ENCODE measurements at regions not wholly inside any gene's neighbourhood (a gene's known extent, or its start where the extent isn't known, plus 50 kb on each side); places are given as distances from the start of the nearest gene placed in this dataset.
"Not testable (repeated sequence)": the region's sequence is repeated elsewhere in the genome, so short reads cannot be mapped to it uniquely, and the experiment has no call there.

GRCh38 chr18:66440433-66440832 lies 163.5 kb downstream of the CDH19 start:
- H3K4me3 ChIP-seq: no peak overlapping the region
- no peaks in the 10 kb centered on the region; the same call in 1 of the 2 replicates for H3K9me3 ChIP-seq (replicated peaks)
- no peaks in the 10 kb centered on the region for H3K36me3 ChIP-seq
- no peak for DNase-seq (ENCODE audit: low read depth in 1 of 2, low spot score in 2 of 2)
- no peak overlapping the region for H3K27ac ChIP-seq
- no peaks in the 10 kb centered on the region for H3K4me1 ChIP-seq (replicated peaks)
- H3K27me3 ChIP-seq (replicated peaks): no peaks in the 10 kb centered on the region

DNA sequence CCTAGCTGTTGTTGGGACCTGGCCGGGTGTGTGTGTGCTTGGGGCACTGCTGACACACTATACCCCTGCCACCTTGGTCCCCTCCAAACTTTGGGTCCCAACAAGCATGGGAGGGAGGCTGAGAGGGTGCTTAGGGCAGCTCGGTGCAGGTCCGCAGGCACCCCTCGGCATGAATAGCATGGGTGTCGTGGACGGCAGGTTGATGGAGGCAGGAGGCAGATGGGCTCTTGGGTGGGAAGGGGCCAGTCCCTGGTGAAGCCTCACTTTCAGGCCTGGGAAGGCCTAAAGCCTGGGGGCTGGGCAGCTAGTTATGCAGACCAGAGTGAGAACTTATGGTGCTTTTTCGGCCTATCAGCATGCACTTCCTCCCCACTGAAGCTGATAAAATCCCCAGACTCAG lies 164.2 kb downstream of the CDH19 start:
- no peaks in the 10 kb centered on the region; the same call in 1 of the 2 replicates for H3K9me3 ChIP-seq (replicated peaks)
- no peaks in the 10 kb centered on the region for H3K36me3 ChIP-seq
- H3K4me1 ChIP-seq (replicated peaks): no peaks in the 10 kb centered on the region
- H3K27ac ChIP-seq: no peak overlapping the region
- H3K27me3 ChIP-seq (replicated peaks): no peaks in the 10 kb centered on the region
- no peak overlapping the region for H3K4me3 ChIP-seq
- DNase-seq (ENCODE audit: low read depth in 1 of 2, low spot score in 2 of 2): no peak

GRCh38 chr18:66438711-66439536 lies 165.0 kb downstream of the CDH19 start:
- no peaks in the 10 kb centered on the region for H3K4me1 ChIP-seq (replicated peaks)
- no peak overlapping the region for H3K4me3 ChIP-seq
- H3K36me3 ChIP-seq: no peaks in the 10 kb centered on the region
- H3K27ac ChIP-seq: no peak overlapping the region
- no peak for DNase-seq (ENCODE audit: low read depth in 1 of 2, low spot score in 2 of 2)
- no peaks in the 10 kb centered on the region for H3K27me3 ChIP-seq (replicated peaks)
- H3K9me3 ChIP-seq (replicated peaks): no peaks in the 10 kb centered on the region

GRCh38 chr18:66432636-66433035 lies 171.3 kb downstream of the CDH19 start:
- no peaks in the 10 kb centered on the region; the same call in 1 of the 2 replicates for H3K9me3 ChIP-seq (replicated peaks)
- H3K4me1 ChIP-seq (replicated peaks): no peaks in the 10 kb centered on the region
- H3K27ac ChIP-seq: no peak overlapping the region
- no peaks in the 10 kb centered on the region for H3K36me3 ChIP-seq
- DNase-seq (ENCODE audit: low read depth in 1 of 2, low spot score in 2 of 2): no peak
- H3K27me3 ChIP-seq (replicated peaks): no peaks in the 10 kb centered on the region
- no peak overlapping the region for H3K4me3 ChIP-seq

DNA sequence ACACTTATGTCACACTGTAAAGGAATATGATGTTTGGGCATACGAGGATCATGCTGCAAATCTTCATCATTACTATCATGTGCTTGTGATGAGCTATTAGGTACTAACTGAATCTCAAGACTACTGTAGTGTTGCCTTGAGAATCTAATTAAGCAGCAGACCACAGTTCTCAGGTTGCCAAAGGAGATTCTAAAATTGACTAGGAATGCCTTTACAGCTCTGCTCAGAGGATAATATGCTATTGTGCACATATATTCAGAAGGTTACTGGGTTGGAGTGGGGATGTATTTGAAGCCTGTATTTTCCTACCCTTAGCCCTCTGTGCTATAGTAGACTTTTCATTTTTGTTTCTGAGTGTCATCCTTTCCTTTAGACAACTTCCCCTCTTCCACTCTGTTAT lies 175.1 kb downstream of the CDH19 start:
- Histone ChIP-seq H3K36me3 (no peaks in the 10 kb centered on the region), H3K4me3 (no peak overlapping the region), H3K9me3 (replicated peaks) (peaks cover 2% of the 10 kb centered on the region; the same call in 1 of the 2 replicates), H3K27me3 (replicated peaks) (no peaks in the 10 kb centered on the region), H3K4me1 (replicated peaks) (no peaks in the 10 kb centered on the region), H3K27ac (no peak overlapping the region)
- no peak for DNase-seq (ENCODE audit: low read depth in 1 of 2, low spot score in 2 of 2)

DNA sequence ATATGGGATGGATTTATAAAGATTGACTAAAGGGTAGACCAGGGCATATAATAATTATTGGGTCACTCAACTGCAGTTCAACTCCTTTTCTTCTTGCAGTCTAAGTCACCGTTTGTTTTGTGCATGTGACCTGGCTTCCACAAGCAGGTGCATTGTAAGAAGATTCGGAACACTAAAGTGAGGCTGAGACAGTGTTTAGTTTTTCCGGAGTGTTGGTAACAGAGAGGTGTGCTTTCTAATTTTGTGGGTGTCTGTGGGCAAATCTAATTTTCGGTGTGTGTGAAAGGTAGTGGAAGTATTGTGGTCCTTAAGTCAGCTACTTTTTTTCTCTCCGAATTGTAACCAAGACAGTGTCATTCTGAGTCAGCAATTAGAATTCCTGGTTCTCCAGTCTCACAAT lies 184.5 kb downstream of the CDH19 start:
- Histone ChIP-seq H3K27me3 (replicated peaks) (no peaks in the 10 kb centered on the region), H3K4me3 (no peak overlapping the region), H3K4me1 (replicated peaks) (no peaks in the 10 kb centered on the region), H3K27ac (no peak overlapping the region), H3K36me3 (no peaks in the 10 kb centered on the region), H3K9me3 (replicated peaks) (no peaks in the 10 kb centered on the region)
- no peak for DNase-seq (ENCODE audit: low read depth in 1 of 2, low spot score in 2 of 2)

DNA sequence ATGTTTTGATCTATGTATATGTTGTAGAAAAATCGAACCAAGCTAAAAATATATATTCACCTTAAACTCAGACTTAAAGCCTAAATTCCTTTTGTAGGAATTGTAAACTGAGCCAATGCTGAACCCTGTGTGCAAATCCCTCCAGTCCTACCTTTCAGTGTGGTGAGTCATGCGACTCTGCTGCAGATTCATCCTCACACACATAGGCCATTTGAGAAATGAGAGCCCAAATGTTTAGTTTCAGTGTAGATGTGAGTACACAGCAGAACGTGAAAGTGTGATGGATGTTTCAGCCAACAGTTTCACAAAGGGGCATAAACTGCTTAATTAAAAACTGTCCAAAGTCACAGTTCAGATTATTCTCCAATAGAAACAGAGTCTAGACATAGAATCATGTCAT lies 193.2 kb downstream of the CDH19 start:
- no peak for DNase-seq (ENCODE audit: low read depth in 1 of 2, low spot score in 2 of 2)
- H3K9me3 ChIP-seq (replicated peaks): no peaks in the 10 kb centered on the region; the same call in none of the 2 replicates
- no peak overlapping the region for H3K4me3 ChIP-seq
- H3K27ac ChIP-seq: no peak overlapping the region
- H3K4me1 ChIP-seq (replicated peaks): no peaks in the 10 kb centered on the region
- no peaks in the 10 kb centered on the region for H3K27me3 ChIP-seq (replicated peaks)
- H3K36me3 ChIP-seq: no peaks in the 10 kb centered on the region

DNA sequence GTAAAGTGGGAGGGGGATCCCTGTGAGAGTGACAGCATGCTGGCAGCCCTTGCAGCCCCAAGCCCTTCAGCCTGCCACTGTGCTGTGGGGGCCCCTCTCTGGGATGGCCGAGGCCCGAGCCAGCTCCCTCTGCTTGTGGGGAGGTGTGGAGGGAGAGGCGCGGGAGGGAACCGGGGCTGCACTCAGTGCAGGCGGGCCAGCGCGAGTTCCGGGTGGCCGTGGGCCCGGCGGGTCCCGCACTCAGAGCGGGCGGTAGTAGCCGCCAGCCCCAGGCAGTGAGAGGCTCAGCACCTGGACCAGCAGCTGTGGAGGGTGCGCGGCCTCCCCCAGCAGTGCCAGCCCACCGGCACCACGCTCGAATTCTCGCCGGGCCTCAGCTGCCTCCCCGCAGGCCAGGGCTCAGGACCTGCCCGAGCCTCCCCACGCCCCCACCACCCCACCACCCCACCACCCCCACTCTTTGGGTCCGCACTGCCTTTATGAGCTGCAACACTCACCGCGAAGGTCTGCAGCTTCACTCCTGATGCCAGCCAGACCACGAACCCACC lies 208.1 kb downstream of the CDH19 start:
- Histone ChIP-seq H3K4me1 (replicated peaks) (no peaks in the 10 kb centered on the region), H3K9me3 (replicated peaks) (0 out of 2 replicates have a peak, but pooled peaks cover 3% of the 10 kb centered on the region), H3K27ac (no peak overlapping the region), H3K4me3 (no peak overlapping the region), H3K36me3 (no peaks in the 10 kb centered on the region), H3K27me3 (replicated peaks) (no peaks in the 10 kb centered on the region)
- DNase-seq (ENCODE audit: low read depth in 1 of 2, low spot score in 2 of 2): no peak

DNA sequence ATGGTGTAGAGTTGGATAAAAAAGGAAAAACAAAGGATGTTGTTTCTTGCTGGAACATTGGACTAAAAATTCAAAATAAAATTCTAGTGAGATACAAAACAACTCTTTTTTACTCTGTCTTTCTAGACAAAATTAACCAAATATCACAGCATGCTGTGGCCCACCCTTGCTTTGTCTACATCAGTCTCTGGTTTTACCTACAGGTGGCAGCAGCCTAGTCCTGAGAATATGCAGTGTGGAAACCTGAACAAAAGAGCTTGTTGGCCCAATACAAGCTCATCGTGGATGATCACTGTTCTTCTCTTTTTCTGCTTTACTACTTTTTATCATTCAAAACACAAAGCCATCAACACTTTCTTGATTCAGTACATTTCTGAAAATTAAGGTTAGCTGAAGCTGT lies 210.4 kb downstream of the CDH19 start:
- H3K9me3 ChIP-seq (replicated peaks): peaks cover 6% of the 10 kb centered on the region; the same call in 1 of the 2 replicates
- H3K27me3 ChIP-seq (replicated peaks): no peaks in the 10 kb centered on the region
- H3K4me3 ChIP-seq: no peak overlapping the region
- no peak for DNase-seq (ENCODE audit: low read depth in 1 of 2, low spot score in 2 of 2)
- H3K36me3 ChIP-seq: no peaks in the 10 kb centered on the region
- no peak overlapping the region for H3K27ac ChIP-seq
- H3K4me1 ChIP-seq (replicated peaks): no peaks in the 10 kb centered on the region

DNA sequence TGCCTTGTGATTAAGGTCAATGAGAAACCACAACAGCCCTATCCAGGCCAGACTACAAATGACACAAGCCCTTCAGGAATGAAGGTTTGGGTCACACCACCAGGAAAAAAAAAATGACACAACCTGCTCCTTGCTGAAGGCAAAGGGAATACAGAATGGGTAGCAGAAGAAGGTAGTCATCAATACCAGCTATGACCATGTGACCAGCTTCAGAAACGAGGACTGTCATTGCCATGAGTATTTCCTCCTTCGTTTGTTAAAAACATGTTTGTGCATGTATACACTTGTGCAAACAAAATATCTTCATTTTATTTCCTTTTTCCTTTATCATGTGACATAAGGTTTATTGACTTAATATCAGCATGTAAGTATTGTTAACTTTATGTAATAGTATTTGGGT lies 226.6 kb downstream of the CDH19 start:
- Histone ChIP-seq H3K4me1 (replicated peaks) (no peaks in the 10 kb centered on the region), H3K9me3 (replicated peaks) (no peaks in the 10 kb centered on the region), H3K36me3 (no peaks in the 10 kb centered on the region), H3K27me3 (replicated peaks) (no peaks in the 10 kb centered on the region), H3K27ac (no peak overlapping the region), H3K4me3 (no peak overlapping the region)
- DNase-seq (ENCODE audit: low read depth in 1 of 2, low spot score in 2 of 2): no peak

- not testable (repeated sequence) for H3K4me1 ChIP-seq (replicated peaks); H3K27ac ChIP-seq; H3K27me3 ChIP-seq (replicated peaks); H3K4me3 ChIP-seq; H3K9me3 ChIP-seq (replicated peaks); H3K36me3 ChIP-seq; DNase-seq (ENCODE audit: low read depth in 1 of 2, low spot score in 2 of 2)
Observed at GRCh38 chr18:66375391-66375790, 228.5 kb downstream of the CDH19 start.

DNA sequence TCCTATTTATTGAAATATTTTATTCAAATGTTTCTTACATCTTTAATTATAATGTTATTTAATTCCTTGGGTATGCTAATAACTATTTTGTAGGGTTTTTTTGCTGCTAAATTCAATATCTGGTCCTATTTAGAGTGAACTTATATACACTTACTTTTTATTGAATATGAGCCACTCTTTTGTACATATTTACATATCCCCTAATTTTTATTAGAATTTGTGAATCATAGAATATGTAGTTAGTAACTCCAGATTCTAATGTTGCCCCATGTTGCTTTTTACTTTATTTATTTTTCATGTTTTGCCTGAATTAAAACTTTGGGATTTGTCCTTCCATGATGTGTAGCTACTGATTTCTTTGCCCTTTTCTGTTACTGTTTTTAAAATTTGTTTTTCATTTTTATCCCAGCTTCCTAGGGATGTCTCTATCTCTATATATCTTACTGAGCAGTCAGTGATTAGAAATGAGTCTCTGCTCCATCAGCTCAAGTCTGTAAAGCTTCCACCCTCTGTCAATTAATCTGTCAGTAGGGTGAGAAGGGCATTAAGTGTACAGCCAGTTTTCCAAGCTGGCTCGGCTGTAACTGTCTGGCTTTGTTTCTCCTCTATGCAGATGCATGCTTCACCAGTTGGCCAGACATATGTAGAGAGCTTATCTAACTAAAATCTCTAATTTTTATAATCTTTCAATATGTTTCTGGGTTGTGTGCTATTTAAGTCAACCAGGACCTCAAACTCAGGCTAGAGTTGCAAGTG lies 256.9 kb downstream of the CDH19 start:
- H3K36me3 ChIP-seq: no peaks in the 10 kb centered on the region
- DNase-seq (ENCODE audit: low read depth in 1 of 2, low spot score in 2 of 2): no peak
- H3K4me3 ChIP-seq: no peak overlapping the region
- H3K27me3 ChIP-seq (replicated peaks): no peaks in the 10 kb centered on the region
- peaks cover 3% of the 10 kb centered on the region; the same call in 1 of the 2 replicates for H3K9me3 ChIP-seq (replicated peaks)
- no peaks in the 10 kb centered on the region for H3K4me1 ChIP-seq (replicated peaks)
- no peak overlapping the region for H3K27ac ChIP-seq

DNA sequence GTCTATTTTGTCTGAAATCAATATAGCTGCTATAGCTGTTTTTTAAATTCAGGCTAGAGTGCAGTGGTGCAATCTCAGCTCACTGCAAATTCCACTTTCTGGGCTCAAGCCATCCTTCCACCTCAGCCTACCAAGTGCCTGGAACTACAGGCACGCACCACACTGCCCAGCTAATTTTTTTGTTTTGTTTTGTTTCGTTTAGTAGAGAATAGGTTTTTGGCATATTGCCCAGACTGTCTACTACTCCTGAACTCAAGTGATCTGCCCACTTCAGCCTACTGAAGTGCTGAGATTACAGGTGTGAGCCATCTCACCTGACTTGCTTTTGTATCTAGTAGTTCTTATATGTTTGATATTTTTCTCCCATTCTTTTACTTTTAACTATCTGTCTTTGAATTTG lies 259.7 kb downstream of the CDH19 start:
- Histone ChIP-seq H3K36me3 (no peaks in the 10 kb centered on the region), H3K4me3 (no peak overlapping the region), H3K27ac (no peak overlapping the region), H3K27me3 (replicated peaks) (no peaks in the 10 kb centered on the region), H3K9me3 (replicated peaks) (no peaks in the 10 kb centered on the region; the same call in 1 of the 2 replicates), H3K4me1 (replicated peaks) (no peaks in the 10 kb centered on the region)
- no peak for DNase-seq (ENCODE audit: low read depth in 1 of 2, low spot score in 2 of 2)

GRCh38 chr18:66342577-66342976 lies 261.3 kb downstream of the CDH19 start:
- Histone ChIP-seq H3K27me3 (replicated peaks) (no peaks in the 10 kb centered on the region), H3K9me3 (replicated peaks) (no peaks in the 10 kb centered on the region; the same call in 1 of the 2 replicates), H3K27ac (no peak overlapping the region), H3K4me1 (replicated peaks) (no peaks in the 10 kb centered on the region), H3K4me3 (no peak overlapping the region), H3K36me3 (no peaks in the 10 kb centered on the region)
- DNase-seq (ENCODE audit: low read depth in 1 of 2, low spot score in 2 of 2): no peak

All from SJSA1 (cell line).